Naive thymus-derived CD4-positive, alpha-beta T cell (primary cell): ENCODE measurements at regions not wholly inside any gene's neighbourhood (a gene's known extent, or its start where the extent isn't known, plus 50 kb on each side); places are given as distances from the start of the nearest gene placed in this dataset.

Experiments
- ATAC-seq: fragments of 150-1000 bp; cut with Tn5 transposase; 2 replicates; pipeline ENCODE4 v1.10.0; 2021; ENCODE audit warnings: mild to moderate bottlenecking, moderate library complexity
- CTCF ChIA-PET: fragments of 350-600 bp; sonication (Branson Sonifier 250); formaldehyde crosslinking; loops from one replicate; lab custom pipeline; 2021; ENCODE audit warnings: antibody characterized with exemption; lab: Charles Lee
- POLR2A ChIA-PET: fragments of 350-600 bp; sonication (Branson Sonifier 250); formaldehyde crosslinking; loops from one replicate; lab custom pipeline; 2021; ENCODE audit warnings: antibody characterized with exemption, inconsistent platforms; lab: Charles Lee
- DNase-seq, 9 donors: peaks; one replicate each; pipeline versions ENCODE4 v3.0.0 to v3.0.0-alpha.2; 2020 to 2022; ENCODE audit warnings: mixed read lengths in 1 of 9
- H3K27ac ChIP-seq: one replicate; pipeline ENCODE4 v1.7.0; 2013; ENCODE audit warnings: mild to moderate bottlenecking, low read depth, low read length, moderate library complexity
- H3K27me3 ChIP-seq, 2 donors: one replicate each; pipeline ENCODE4 v1.7.0; 2013; ENCODE audit warnings: low read length in 2 of 2, mild to moderate bottlenecking in 2 of 2, moderate library complexity in 2 of 2; ENCODE audit not compliant: control insufficient read depth in 2 of 2, insufficient read depth in 2 of 2
- H3K36me3 ChIP-seq, 3 experiments: 1 replicate in 2 of 3; 2 replicates in 1 of 3; pipeline ENCODE4 v1.7.0; 2013; ENCODE audit warnings: low read length in 3 of 3, mild to moderate bottlenecking in 3 of 3, moderate library complexity in 1 of 3; ENCODE audit not compliant: insufficient read depth in 3 of 3, control insufficient read depth in 2 of 3
- H3K4me1 ChIP-seq, 2 donors: one replicate each; pipeline ENCODE4 v1.7.0; 2013; ENCODE audit warnings: low read length in 2 of 2, mild to moderate bottlenecking in 2 of 2, moderate library complexity in 1 of 2; ENCODE audit not compliant: control insufficient read depth in 2 of 2, insufficient read depth in 2 of 2
- H3K4me3 ChIP-seq: 2 replicates; pipeline ENCODE4 v1.7.0; 2013; ENCODE audit warnings: mild to moderate bottlenecking, low read length
- H3K9me3 ChIP-seq, 3 experiments: 1 replicate in 2 of 3; 2 replicates in 1 of 3; pipeline ENCODE4 v1.7.0; 2013; ENCODE audit warnings: low read length in 3 of 3; ENCODE audit not compliant: control insufficient read depth in 2 of 3
- H3K27ac Mint-ChIP-seq, 9 donors: one replicate each; pipeline ENCODE4 v1.8.0; 2020 to 2022; ENCODE audit warnings: mixed read lengths in 9 of 9, mild to moderate bottlenecking in 8 of 9, moderate library complexity in 5 of 9, inconsistent platforms in 2 of 9
- H3K27me3 Mint-ChIP-seq, 5 donors: one replicate each; pipeline ENCODE4 v1.8.0; 2021 to 2022; ENCODE audit warnings: mixed read lengths in 5 of 5, mild to moderate bottlenecking in 1 of 5
- H3K36me3 Mint-ChIP-seq, 5 donors: one replicate each; pipeline ENCODE4 v1.8.0; 2020 to 2022; ENCODE audit warnings: mixed read lengths in 5 of 5, mild to moderate bottlenecking in 3 of 5, inconsistent platforms in 1 of 5
- H3K4me1 Mint-ChIP-seq, 7 donors: one replicate each; pipeline ENCODE4 v1.8.0; 2020 to 2022; ENCODE audit warnings: mixed read lengths in 7 of 7, mild to moderate bottlenecking in 3 of 7, inconsistent platforms in 1 of 7
- H3K4me3 Mint-ChIP-seq, 10 donors: one replicate each; pipeline ENCODE4 v1.8.0; 2020 to 2022; ENCODE audit warnings: mild to moderate bottlenecking in 10 of 10, mixed read lengths in 10 of 10, moderate library complexity in 6 of 10, inconsistent platforms in 2 of 10
- H3K9me3 Mint-ChIP-seq, 11 donors: one replicate each; pipeline ENCODE4 v1.8.0; 2020 to 2022; ENCODE audit warnings: mixed read lengths in 11 of 11, mild to moderate bottlenecking in 4 of 11, inconsistent platforms in 1 of 11, moderate library complexity in 1 of 11
- intact Hi-C, 2 donors: fragments of 100-400 bp; cut with micrococcal nuclease; formaldehyde crosslinking; loops; one replicate each; pipeline ENCODE4 v1.15.1; 2023

- no peak for ATAC-seq
- CTCF ChIA-PET, result no interaction called here
Observed at GRCh38 chr2:217680381-217680780, 322.4 kb downstream of the TNS1 start.

GRCh38 chr2:217673627-217674026, 329.2 kb downstream of the TNS1 start:
- Mint-ChIP-seq H3K4me3 (no peak overlapping the region), H3K36me3 (peaks cover 0 to 4% (median 0%) of the 10 kb centered on the region in 5 donors), H3K27ac (no peak overlapping the region), H3K4me1 (no peaks in the 10 kb centered on the region), H3K9me3 (peaks cover 0 to 8% (median 4%) of the 10 kb centered on the region in 11 donors), H3K27me3 (no peaks in the 10 kb centered on the region)
- POLR2A ChIA-PET, result no interaction called here
- ATAC-seq, result no peak
- H3K4me3 ChIP-seq, result no peak overlapping the region
- H3K27ac ChIP-seq, result no peak overlapping the region
- no peak for DNase-seq
- no peaks in the 10 kb centered on the region for H3K4me1 ChIP-seq
- H3K36me3 ChIP-seq, result no peaks in the 10 kb centered on the region
- no peaks in the 10 kb centered on the region for H3K27me3 ChIP-seq
- CTCF ChIA-PET, result no interaction called here
- no peaks in the 10 kb centered on the region for H3K9me3 ChIP-seq
- intact Hi-C loops, result no loop called here

More at GRCh38 chr2:217680381-217680780, 322.4 kb downstream of the TNS1 start:
- POLR2A ChIA-PET, result no interaction called here
- no peak overlapping the region for H3K27ac Mint-ChIP-seq
- Histone ChIP-seq H3K27ac (no peak overlapping the region), H3K4me1 (no peaks in the 10 kb centered on the region), H3K9me3 (no peaks in the 10 kb centered on the region), H3K4me3 (no peak overlapping the region), H3K36me3 (no peaks in the 10 kb centered on the region), H3K27me3 (no peaks in the 10 kb centered on the region)
- H3K4me3 Mint-ChIP-seq, result no peak overlapping the region
- intact Hi-C loops, result no loop called here
- no peaks in the 10 kb centered on the region for H3K4me1 Mint-ChIP-seq
- peaks cover 0 to 17% (median 3%) of the 10 kb centered on the region in 11 donors for H3K9me3 Mint-ChIP-seq
- DNase-seq, result no peak
- H3K36me3 Mint-ChIP-seq, result peaks cover 0 to 19% (median 6%) of the 10 kb centered on the region in 5 donors
- peaks cover 0 to 4% (median 0%) of the 10 kb centered on the region in 5 donors for H3K27me3 Mint-ChIP-seq

- H3K4me3 ChIP-seq, result no peak overlapping the region
- no peaks in the 10 kb centered on the region for H3K4me1 ChIP-seq
- Mint-ChIP-seq H3K36me3 (peaks cover 0 to 2% (median 0%) of the 10 kb centered on the region in 5 donors), H3K9me3 (peaks cover 0 to 8% (median 3%) of the 10 kb centered on the region in 11 donors), H3K4me3 (no peak overlapping the region), H3K27ac (no peak overlapping the region), H3K27me3 (no peaks in the 10 kb centered on the region), H3K4me1 (no peaks in the 10 kb centered on the region)
- no peaks in the 10 kb centered on the region for H3K27me3 ChIP-seq
- H3K27ac ChIP-seq, result no peak overlapping the region
- H3K9me3 ChIP-seq, result no peaks in the 10 kb centered on the region
- ChIA-PET CTCF (no interaction called here), POLR2A (no interaction called here)
- no peak for ATAC-seq
- intact Hi-C loops, result no loop called here
- H3K36me3 ChIP-seq, result no peaks in the 10 kb centered on the region
- no peak for DNase-seq
Observed at GRCh38 chr2:217672472-217672871, 330.3 kb downstream of the TNS1 start.

GRCh38 chr2:217671871-217672270, 330.9 kb downstream of the TNS1 start:
- Histone ChIP-seq H3K27me3 (no peaks in the 10 kb centered on the region), H3K27ac (no peak overlapping the region), H3K36me3 (no peaks in the 10 kb centered on the region), H3K9me3 (no peaks in the 10 kb centered on the region), H3K4me3 (no peak overlapping the region), H3K4me1 (no peaks in the 10 kb centered on the region)
- no peak overlapping the region for H3K27ac Mint-ChIP-seq
- H3K4me3 Mint-ChIP-seq, result no peak overlapping the region
- peaks cover 0 to 8% (median 3%) of the 10 kb centered on the region in 11 donors for H3K9me3 Mint-ChIP-seq
- intact Hi-C loops, result no loop called here
- no peak for ATAC-seq
- no peaks in the 10 kb centered on the region for H3K4me1 Mint-ChIP-seq
- no peaks in the 10 kb centered on the region for H3K27me3 Mint-ChIP-seq
- ChIA-PET CTCF (no interaction called here), POLR2A (no interaction called here)
- peaks cover 0 to 1% (median 0%) of the 10 kb centered on the region in 5 donors for H3K36me3 Mint-ChIP-seq
- no peak for DNase-seq

- H3K4me3 Mint-ChIP-seq, result no peak overlapping the region
- CTCF ChIA-PET, result no interaction called here
- H3K4me1 Mint-ChIP-seq, result no peaks in the 10 kb centered on the region
- POLR2A ChIA-PET, result no interaction called here
- H3K27ac Mint-ChIP-seq, result no peak overlapping the region
- no peaks in the 10 kb centered on the region for H3K27me3 Mint-ChIP-seq
- peaks cover 0 to 1% (median 0%) of the 10 kb centered on the region in 5 donors for H3K36me3 Mint-ChIP-seq
- Histone ChIP-seq H3K27ac (no peak overlapping the region), H3K27me3 (no peaks in the 10 kb centered on the region), H3K4me1 (no peaks in the 10 kb centered on the region), H3K4me3 (no peak overlapping the region), H3K9me3 (no peaks in the 10 kb centered on the region), H3K36me3 (no peaks in the 10 kb centered on the region)
- no peak for DNase-seq
- intact Hi-C loops, result no loop called here
- H3K9me3 Mint-ChIP-seq, result peaks cover 0 to 8% (median 3%) of the 10 kb centered on the region in 11 donors
- no peak for ATAC-seq
Observed at GRCh38 chr2:217671075-217671474, 331.7 kb downstream of the TNS1 start.

GRCh38 chr2:217669831-217670230, 333.0 kb downstream of the TNS1 start:
- peaks cover 0 to 9% (median 1%) of the 10 kb centered on the region in 11 donors for H3K9me3 Mint-ChIP-seq
- no peak overlapping the region for H3K4me3 Mint-ChIP-seq
- no peak overlapping the region for H3K27ac ChIP-seq
- H3K27ac Mint-ChIP-seq, result no peak overlapping the region
- no peaks in the 10 kb centered on the region for H3K27me3 Mint-ChIP-seq
- DNase-seq, result no peak
- no peak for ATAC-seq
- H3K4me1 Mint-ChIP-seq, result no peaks in the 10 kb centered on the region
- no peaks in the 10 kb centered on the region for H3K36me3 ChIP-seq
- ChIA-PET POLR2A (no interaction called here), CTCF (no interaction called here)
- H3K4me1 ChIP-seq, result no peaks in the 10 kb centered on the region
- intact Hi-C loops, result no loop called here
- no peaks in the 10 kb centered on the region for H3K9me3 ChIP-seq
- no peaks in the 10 kb centered on the region for H3K27me3 ChIP-seq
- H3K4me3 ChIP-seq, result no peak overlapping the region
- H3K36me3 Mint-ChIP-seq, result peaks cover 0 to 4% (median 0%) of the 10 kb centered on the region in 5 donors

GRCh38 chr2:217667512-217667911, 335.3 kb downstream of the TNS1 start:
- DNase-seq (no peak), ATAC-seq (no peak)
- intact Hi-C loops, result no loop called here
- H3K4me3 ChIP-seq, result no peak overlapping the region
- no peaks in the 10 kb centered on the region for H3K36me3 ChIP-seq
- Mint-ChIP-seq H3K4me3 (no peak overlapping the region), H3K4me1 (peaks cover 0 to 4% (median 3%) of the 10 kb centered on the region in 7 donors), H3K36me3 (peaks cover 0 to 7% (median 0%) of the 10 kb centered on the region in 5 donors), H3K27me3 (peaks cover 0 to 4% (median 0%) of the 10 kb centered on the region in 5 donors), H3K9me3 (peaks cover 0 to 5% (median 0%) of the 10 kb centered on the region in 11 donors), H3K27ac (no peak overlapping the region)
- no peak overlapping the region for H3K27ac ChIP-seq
- CTCF ChIA-PET, result no interaction called here
- no peaks in the 10 kb centered on the region for H3K4me1 ChIP-seq
- H3K9me3 ChIP-seq, result no peaks in the 10 kb centered on the region
- no peaks in the 10 kb centered on the region for H3K27me3 ChIP-seq
- POLR2A ChIA-PET, result no interaction called here
